WERI-Rb-1 (cell line): ENCODE measurements at regions not wholly inside any gene's neighbourhood (a gene's known extent, or its start where the extent isn't known, plus 50 kb on each side); places are given as distances from the start of the nearest gene placed in this dataset.

Experiments
- DNase-seq: peaks from one replicate; pipeline ENCODE4 v3.0.0-alpha.2; 2020
- H3K27ac ChIP-seq: fragments of 250-450 bp; sonication (Bioruptor Pico); 2 replicates; pipeline ENCODE4 v1.5.1; 2020; ENCODE audit warnings: mild to moderate bottlenecking, moderate library complexity
- H3K27me3 ChIP-seq: fragments of 250-450 bp; sonication (Bioruptor Pico); 2 replicates; pipeline ENCODE4 v1.5.1; 2021; ENCODE audit warnings: mild to moderate bottlenecking, low read depth, moderate library complexity; ENCODE audit not compliant: insufficient read depth, severe bottlenecking
- H3K36me3 ChIP-seq: fragments of 250-450 bp; sonication (Bioruptor Pico); 2 replicates; pipeline ENCODE4 v1.5.1; 2020; ENCODE audit warnings: mild to moderate bottlenecking, moderate library complexity
- H3K4me3 ChIP-seq: 2 replicates; pipeline ENCODE4 v1.5.1; 2011; ENCODE audit warnings: low read depth, mild to moderate bottlenecking, control low read depth, low read length
- H3K9me3 ChIP-seq: fragments of 250-450 bp; sonication (Bioruptor Pico); 2 replicates; pipeline ENCODE4 v1.5.1; 2021; ENCODE audit warnings: mild to moderate bottlenecking, moderate library complexity; ENCODE audit not compliant: severe bottlenecking
- TF ChIP-seq, protein P1 (sequence below): IDR thresholded peaks from 2 replicates; pipeline ENCODE4 v1.5.1; 2011; ENCODE audit warnings: low read depth, mild to moderate bottlenecking, control low read depth, inconsistent platforms, low read length

DNA sequence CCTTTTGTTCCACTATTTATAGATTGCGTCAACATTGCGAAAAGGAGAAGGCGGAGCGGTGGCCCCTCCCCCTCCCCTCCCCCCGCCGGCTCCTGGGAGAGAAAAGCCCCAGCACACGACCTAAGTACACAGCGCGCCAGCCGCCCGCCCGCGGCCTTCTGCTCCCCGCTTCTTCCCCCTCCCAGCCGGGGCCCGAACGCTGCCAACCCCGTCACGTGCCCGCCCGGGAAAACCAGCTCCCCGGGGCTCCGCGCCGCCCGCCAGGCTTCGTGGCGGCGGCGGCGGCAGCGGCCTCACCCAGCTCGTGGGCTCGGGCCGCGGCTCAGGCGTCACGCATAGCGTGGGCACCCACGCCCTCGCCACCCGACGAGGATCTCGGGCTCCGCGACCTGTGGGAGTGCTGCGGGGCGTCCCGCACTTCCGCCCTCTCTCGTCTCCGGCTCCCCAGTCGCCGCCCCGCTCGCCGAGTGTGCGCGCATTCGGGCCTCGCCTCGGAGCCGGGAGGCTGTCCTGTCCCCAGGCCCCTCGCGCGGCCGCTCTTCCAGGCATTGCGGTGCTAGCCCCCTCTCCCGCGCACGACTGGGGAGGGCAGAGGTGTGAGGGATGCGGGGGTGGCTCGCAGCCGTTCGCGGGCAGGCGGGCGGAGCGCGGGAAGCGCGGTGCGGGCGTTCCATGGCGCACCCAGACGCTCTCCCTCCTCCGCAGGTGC is 110.5 kb downstream of the KCNRG start:
- Histone ChIP-seq H3K9me3 (no peaks in the 10 kb centered on the region), H3K27ac (peak overlapping the region; percentile 99), H3K36me3 (peaks cover 5% of the 10 kb centered on the region), H3K27me3 (no peaks in the 10 kb centered on the region), H3K4me3 (peak overlapping the region; percentile 77)
- DNase-seq: peak; percentile 82
- TF ChIP-seq, protein P1, sequence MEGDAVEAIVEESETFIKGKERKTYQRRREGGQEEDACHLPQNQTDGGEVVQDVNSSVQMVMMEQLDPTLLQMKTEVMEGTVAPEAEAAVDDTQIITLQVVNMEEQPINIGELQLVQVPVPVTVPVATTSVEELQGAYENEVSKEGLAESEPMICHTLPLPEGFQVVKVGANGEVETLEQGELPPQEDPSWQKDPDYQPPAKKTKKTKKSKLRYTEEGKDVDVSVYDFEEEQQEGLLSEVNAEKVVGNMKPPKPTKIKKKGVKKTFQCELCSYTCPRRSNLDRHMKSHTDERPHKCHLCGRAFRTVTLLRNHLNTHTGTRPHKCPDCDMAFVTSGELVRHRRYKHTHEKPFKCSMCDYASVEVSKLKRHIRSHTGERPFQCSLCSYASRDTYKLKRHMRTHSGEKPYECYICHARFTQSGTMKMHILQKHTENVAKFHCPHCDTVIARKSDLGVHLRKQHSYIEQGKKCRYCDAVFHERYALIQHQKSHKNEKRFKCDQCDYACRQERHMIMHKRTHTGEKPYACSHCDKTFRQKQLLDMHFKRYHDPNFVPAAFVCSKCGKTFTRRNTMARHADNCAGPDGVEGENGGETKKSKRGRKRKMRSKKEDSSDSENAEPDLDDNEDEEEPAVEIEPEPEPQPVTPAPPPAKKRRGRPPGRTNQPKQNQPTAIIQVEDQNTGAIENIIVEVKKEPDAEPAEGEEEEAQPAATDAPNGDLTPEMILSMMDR: no peak

DNA sequence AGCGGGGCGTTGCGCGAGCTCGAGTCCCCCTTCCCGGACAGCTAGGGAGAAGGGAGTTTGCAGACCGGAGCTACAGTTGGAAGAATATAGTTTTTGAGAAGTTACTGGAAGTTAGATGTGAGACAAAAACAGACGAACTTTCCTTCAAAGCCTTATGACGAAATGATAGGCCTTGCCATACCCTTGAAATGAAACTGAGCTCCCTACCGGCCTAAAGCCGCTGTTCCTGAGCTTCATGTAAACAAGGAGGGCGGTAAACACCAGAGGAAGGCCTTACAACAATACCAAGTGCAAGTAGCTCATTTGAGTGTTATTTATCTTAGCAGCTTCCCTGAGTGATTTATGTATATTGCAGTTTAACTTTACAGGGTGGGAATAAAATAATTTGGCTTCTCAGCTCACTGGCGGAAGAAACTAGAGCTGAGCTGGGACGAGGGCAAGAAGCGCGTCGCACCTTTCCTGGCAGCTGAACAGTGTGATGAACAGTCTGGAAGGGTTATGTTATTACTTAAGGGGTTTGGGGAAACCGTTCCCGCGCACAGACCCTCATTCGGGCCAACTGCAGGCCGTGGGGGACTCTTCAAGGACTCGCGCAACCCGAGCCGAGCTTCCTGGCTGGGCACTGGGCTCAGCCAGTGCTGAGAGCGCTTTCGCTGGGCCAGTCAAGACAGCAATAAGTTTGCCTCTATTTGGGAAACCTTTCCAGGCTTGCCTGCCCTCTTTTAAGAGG is 111.2 kb downstream of the KCNRG start:
- Histone ChIP-seq H3K9me3 (no peaks in the 10 kb centered on the region), H3K4me3 (peak overlapping the region; percentile 77), H3K27ac (peak overlapping the region; percentile 99), H3K36me3 (peaks cover 5% of the 10 kb centered on the region), H3K27me3 (no peaks in the 10 kb centered on the region)
- DNase-seq: no peak
- TF ChIP-seq, protein P1: no peak

DNA sequence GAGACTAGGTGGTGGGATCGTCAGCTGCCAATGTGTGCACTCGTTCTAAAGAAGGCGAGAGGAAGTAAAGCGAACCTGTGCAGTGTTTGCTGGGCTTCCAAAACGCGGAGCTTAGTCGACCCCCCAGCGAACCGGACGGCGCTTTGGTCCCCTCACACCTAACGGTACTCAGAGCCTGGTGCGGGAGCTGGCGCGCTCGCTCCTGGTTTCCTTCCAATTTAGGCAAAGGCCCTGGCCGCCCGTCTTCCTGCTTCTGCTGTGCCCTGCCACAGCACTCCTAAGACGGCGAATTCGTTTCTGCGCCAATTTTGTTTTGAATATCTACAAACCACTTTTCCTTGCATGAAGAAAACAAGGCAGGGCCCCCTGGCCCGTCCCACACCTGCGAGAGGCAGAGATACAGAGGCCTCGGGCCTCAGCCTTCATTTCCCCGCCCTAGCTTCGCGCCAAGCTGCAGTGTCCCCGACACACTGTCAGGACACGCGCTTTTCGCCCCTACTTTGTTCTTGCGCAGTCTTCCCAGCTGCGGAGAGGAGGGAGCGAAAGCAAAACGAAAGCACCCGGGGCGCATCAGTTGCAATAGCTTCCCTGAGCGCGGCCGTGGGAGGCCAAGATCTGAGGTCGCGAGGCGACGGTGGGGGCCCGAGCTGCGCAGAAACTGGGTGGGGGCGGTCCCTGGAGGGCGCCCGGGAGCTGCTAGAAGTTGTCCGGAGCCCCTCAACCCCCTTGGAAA is 111.9 kb downstream of the KCNRG start:
- Histone ChIP-seq H3K36me3 (peaks cover 5% of the 10 kb centered on the region), H3K9me3 (no peaks in the 10 kb centered on the region), H3K27ac (peak overlapping the region; percentile 99), H3K4me3 (no peak overlapping the region), H3K27me3 (no peaks in the 10 kb centered on the region)
- TF ChIP-seq, protein P1: no peak
- DNase-seq: no peak

DNA sequence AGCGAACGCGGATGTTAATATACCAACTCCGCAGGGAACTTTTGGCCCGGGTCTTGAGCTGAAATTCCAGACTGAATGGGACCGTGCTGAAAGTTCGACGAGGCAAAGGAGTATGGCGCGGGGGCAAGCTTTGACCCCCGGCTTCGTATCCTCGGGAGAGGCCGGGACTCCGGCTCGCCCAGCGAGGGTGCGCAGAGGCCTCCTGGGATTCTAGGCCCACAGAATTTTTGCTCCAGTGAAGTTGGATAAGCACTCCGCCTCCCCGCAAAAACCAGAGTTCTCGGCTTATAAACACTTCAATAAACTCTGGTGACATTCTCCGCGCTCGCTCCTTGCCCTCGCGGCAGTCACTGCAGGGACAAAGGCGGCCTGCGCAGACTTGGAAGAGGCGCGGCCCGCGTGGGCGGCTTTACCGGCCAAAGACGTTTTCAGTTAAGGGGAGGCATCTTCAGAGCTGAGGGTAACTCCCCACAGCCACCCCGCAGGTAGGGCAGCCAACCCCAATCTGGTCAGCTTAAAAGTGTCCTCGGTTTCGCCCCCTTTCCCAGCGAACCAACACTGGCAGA is 112.6 kb downstream of the KCNRG start:
- Histone ChIP-seq H3K36me3 (peaks cover 5% of the 10 kb centered on the region), H3K27ac (no peak overlapping the region), H3K27me3 (no peaks in the 10 kb centered on the region), H3K9me3 (no peaks in the 10 kb centered on the region), H3K4me3 (no peak overlapping the region)
- TF ChIP-seq, protein P1: no peak
- DNase-seq: no peak

DNA sequence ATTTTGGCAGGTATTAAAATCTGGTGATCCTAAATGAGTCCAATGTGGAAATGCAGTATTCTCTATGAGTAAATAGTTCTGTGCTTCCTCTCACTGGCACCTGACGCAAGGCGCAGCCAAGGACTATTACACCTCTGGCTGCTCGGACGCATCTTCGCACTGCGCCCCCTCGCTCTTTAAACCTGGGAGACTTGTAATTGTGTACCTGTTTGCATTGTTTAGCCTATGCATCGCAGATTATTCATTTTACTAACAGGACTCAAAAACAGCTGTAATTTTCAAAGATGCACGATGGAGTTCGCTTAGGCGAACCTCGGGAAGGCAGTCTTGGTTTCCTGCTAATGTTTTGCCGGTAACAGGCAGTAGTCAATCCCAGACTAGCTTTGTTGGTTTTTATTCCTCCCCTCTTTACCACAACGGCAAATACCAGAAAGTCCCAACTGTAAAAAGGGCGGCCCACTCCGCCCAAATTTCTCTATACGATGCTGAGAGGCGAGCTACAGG is 113.2 kb downstream of the KCNRG start:
- DNase-seq: no peak
- H3K27ac ChIP-seq: no peak overlapping the region
- no peaks in the 10 kb centered on the region for H3K9me3 ChIP-seq

More for the DNA sequence above, 113.2 kb downstream of the KCNRG start:
- peaks cover 4% of the 10 kb centered on the region for H3K36me3 ChIP-seq
- H3K27me3 ChIP-seq: no peaks in the 10 kb centered on the region
- H3K4me3 ChIP-seq: no peak overlapping the region
- TF ChIP-seq, protein P1: no peak
